ENCODE measurements at regions not wholly inside any gene's neighbourhood (a gene's known extent, or its start where the extent isn't known, plus 50 kb on each side); places are given as distances from the start of the nearest gene placed in this dataset.

DNA sequence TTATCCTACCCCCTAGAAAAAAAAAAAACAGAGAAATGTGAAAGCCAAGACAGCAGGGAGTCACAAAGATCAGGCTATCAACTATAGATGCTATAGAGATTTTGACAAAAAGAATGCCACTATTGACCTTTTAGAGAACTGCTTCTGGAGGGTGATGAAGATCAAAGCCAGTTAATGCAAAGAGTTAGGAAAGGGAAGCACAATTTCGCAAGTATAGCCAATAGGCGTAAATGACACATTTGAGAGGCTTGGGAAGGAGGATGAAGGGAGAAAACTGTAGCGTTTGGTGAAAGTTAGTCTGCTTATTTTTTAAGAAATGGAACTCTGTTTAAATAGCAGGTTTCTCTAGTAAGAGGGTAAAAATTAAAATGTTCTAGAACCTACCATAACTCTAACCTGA, 190.7 kb downstream of the DUSP6 start:
- TF ChIP-seq EZH2 (IDR thresholded peaks at IDR 0.05; ENCODE audit: low read depth) (no peak), CTCF (conservative IDR thresholded peaks at IDR 0.05) (no peak)
